B cell (primary cell): ENCODE measurements at regions not wholly inside any gene's neighbourhood (a gene's known extent, or its start where the extent isn't known, plus 50 kb on each side); places are given as distances from the start of the nearest gene placed in this dataset.

Source experiments
- ATAC-seq: fragments of 200-7000 bp; cut with Tn5 transposase; one replicate; pipeline ENCODE4 v1.10.0; 2021; ENCODE audit warnings: low read depth, mild to moderate bottlenecking, moderate number of reproducible peaks, moderate library complexity
- CTCF ChIA-PET: fragments of 350-600 bp; sonication (Branson Sonifier 250); formaldehyde crosslinking; loops from one replicate; lab custom pipeline; 2021; ENCODE audit warnings: antibody characterized with exemption, inconsistent platforms; lab: Charles Lee
- POLR2A ChIA-PET: fragments of 350-600 bp; sonication (Branson Sonifier 250); formaldehyde crosslinking; loops from one replicate; lab custom pipeline; 2021; ENCODE audit warnings: antibody characterized with exemption; lab: Charles Lee
- DNase-seq: peaks from one replicate; pipeline ENCODE4 v3.0.0; 2013
- H2AFZ ChIP-seq: 2 replicates; pipeline ENCODE4 v1.6.1; 2012; ENCODE audit warnings: mild to moderate bottlenecking, low read depth, low read length; ENCODE audit not compliant: insufficient read depth, poor library complexity, severe bottlenecking
- H3K27ac ChIP-seq, 2 donors: 1 replicate in 1 of 2; 2 replicates in 1 of 2; pipeline ENCODE4 v1.5.1; 2012 to 2013; ENCODE audit warnings: low read length in 2 of 2, mild to moderate bottlenecking in 2 of 2, moderate library complexity in 1 of 2
- H3K27me3 ChIP-seq, 4 experiments: fragments of 200-600 bp in 1 of 4; sonication (generic) in 1 of 4; replicated peaks in 1 of 4; 1 replicate in 2 of 4; 2 replicates in 2 of 4; pipeline versions ENCODE4 v1.6.1 to v1.7.0; 2013 to 2016; ENCODE audit warnings: low read length in 3 of 4, mild to moderate bottlenecking in 2 of 4, mixed read lengths in 1 of 4, moderate library complexity in 1 of 4; ENCODE audit not compliant: insufficient read depth in 4 of 4, control insufficient read depth in 3 of 4; ENCODE audit errors: control extremely low read depth in 1 of 4
- H3K36me3 ChIP-seq, 2 experiments: replicated peaks in 1 of 2; 1 replicate in 1 of 2; 2 replicates in 1 of 2; pipeline versions ENCODE4 v1.6.1 to v1.7.1; 2013; ENCODE audit warnings: low read length in 1 of 2; ENCODE audit not compliant: insufficient read depth in 2 of 2, control insufficient read depth in 1 of 2; ENCODE audit errors: control extremely low read depth in 1 of 2, extremely low read depth in 1 of 2
- H3K4me1 ChIP-seq, 2 donors: fragments of 200-600 bp in 1 of 2; sonication (generic) in 1 of 2; 1 replicate in 1 of 2; 2 replicates in 1 of 2; pipeline versions ENCODE4 v1.5.1 to v1.6.1; 2013 to 2017; ENCODE audit warnings: low read length in 2 of 2; ENCODE audit not compliant: control insufficient read depth in 2 of 2, insufficient read depth in 2 of 2
- H3K4me2 ChIP-seq: replicated peaks from 2 replicates; pipeline ENCODE3; 2012; ENCODE audit warnings: mild to moderate bottlenecking, low read depth, low read length; ENCODE audit not compliant: poor library complexity, severe bottlenecking
- H3K4me3 ChIP-seq, 5 experiments: fragments of 200-600 bp in 1 of 5; sonication (generic) in 1 of 5; 1 replicate in 3 of 5; 2 replicates in 2 of 5; pipeline versions ENCODE4 v1.5.1 to v1.7.0; 2011 to 2016; ENCODE audit warnings: low read length in 4 of 5, mild to moderate bottlenecking in 4 of 5, low read depth in 2 of 5, control low read depth in 1 of 5, moderate library complexity in 1 of 5; ENCODE audit not compliant: insufficient read depth in 1 of 5; ENCODE audit errors: control extremely low read depth in 1 of 5, extremely low read depth in 1 of 5
- H3K79me2 ChIP-seq: fragments of 200-600 bp; sonication (generic); one replicate; pipeline ENCODE4 v1.6.0; 2016; ENCODE audit warnings: low read length; ENCODE audit not compliant: control insufficient read depth, insufficient read depth
- H3K9ac ChIP-seq: fragments of 200-600 bp; sonication (generic); 2 replicates; pipeline ENCODE4 v1.6.1; 2017; ENCODE audit warnings: mild to moderate bottlenecking, low read length, moderate library complexity
- H3K9me3 ChIP-seq, 3 donors: one replicate each; pipeline versions ENCODE4 v1.6.1 to v1.7.1; 2013; ENCODE audit warnings: low read length in 2 of 3; ENCODE audit not compliant: control insufficient read depth in 2 of 3, insufficient read depth in 1 of 3; ENCODE audit errors: control extremely low read depth in 1 of 3
- H4K20me1 ChIP-seq: 2 replicates; pipeline ENCODE4 v1.6.0; 2012; ENCODE audit warnings: mild to moderate bottlenecking, low read length; ENCODE audit not compliant: insufficient read depth, control insufficient read depth, poor library complexity, severe bottlenecking
- H3K27ac Mint-ChIP-seq: one replicate; pipeline ENCODE4 v1.8.0; 2021; ENCODE audit warnings: mixed read lengths
- H3K27me3 Mint-ChIP-seq: one replicate; pipeline ENCODE4 v1.8.0; 2021; ENCODE audit warnings: mixed read lengths
- H3K4me1 Mint-ChIP-seq: one replicate; pipeline ENCODE4 v1.8.0; 2021; ENCODE audit warnings: mixed read lengths
- H3K4me3 Mint-ChIP-seq: one replicate; pipeline ENCODE4 v1.8.0; 2021; ENCODE audit warnings: mixed read lengths
- H3K9me3 Mint-ChIP-seq: one replicate; pipeline ENCODE4 v1.8.0; 2022; ENCODE audit warnings: mixed read lengths; ENCODE audit not compliant: insufficient read depth
- CTCF ChIP-seq: fragments of 200-600 bp; IDR thresholded peaks from one replicate; pipeline ENCODE4 v1.8.0; 2022; ENCODE audit warnings: antibody characterized with exemption, mild to moderate bottlenecking
- EZH2 ChIP-seq: IDR thresholded peaks from 2 replicates; pipeline ENCODE4 v1.6.1; 2012; ENCODE audit warnings: borderline replicate concordance, low read depth, mild to moderate bottlenecking, moderate library complexity, low read length; ENCODE audit not compliant: insufficient read depth, poor library complexity, severe bottlenecking
- WGBS: methylation state at CpG from one replicate; pipeline ENCODE4 v1.1.5; 2013; ENCODE audit warnings: missing lambda C conversion rate; ENCODE audit not compliant: insufficient coverage; 5-methylcytosine and 5-hydroxymethylcytosine counted together
- intact Hi-C: fragments of 100-400 bp; cut with micrococcal nuclease; formaldehyde crosslinking; loops from one replicate; pipeline ENCODE4 v1.10.0; 2022

GRCh38 chr3:64975147-64975546 is 287.3 kb upstream of the ADAMTS9 start:
- TF ChIP-seq EZH2 (no peak), CTCF (no peak)
- H3K4me3 Mint-ChIP-seq, result no peak overlapping the region
- CTCF ChIA-PET, result no interaction called here

GRCh38 chr3:64974401-64974800 is 286.6 kb upstream of the ADAMTS9 start:
- Mint-ChIP-seq H3K27ac (no peak overlapping the region), H3K9me3 (no peaks in the 10 kb centered on the region), H3K27me3 (no peaks in the 10 kb centered on the region), H3K4me3 (no peak overlapping the region), H3K4me1 (no peaks in the 10 kb centered on the region)
- Histone ChIP-seq H2AFZ (no peak overlapping the region), H3K27ac (no peak overlapping the region), H3K4me1 (no peaks in the 10 kb centered on the region), H3K4me2 (no peak overlapping the region), H3K79me2 (no peaks in the 10 kb centered on the region), H3K9ac (no peak overlapping the region), H3K27me3 (no peaks in the 10 kb centered on the region), H3K36me3 (no peaks in the 10 kb centered on the region), H4K20me1 (no peaks in the 10 kb centered on the region), H3K4me3 (no peak overlapping the region), H3K9me3 (no peaks in the 10 kb centered on the region)
- ATAC-seq (no peak), DNase-seq (no peak)
- 100% methylated on average over 1 of the region's 5 CpGs for WGBS
- POLR2A ChIA-PET, result no interaction called here
- TF ChIP-seq CTCF (no peak), EZH2 (no peak)
- CTCF ChIA-PET, result no interaction called here
- intact Hi-C loops, result no loop called here

More at GRCh38 chr3:64975147-64975546, 287.3 kb upstream of the ADAMTS9 start:
- WGBS, result no CpG with 5 or more reads among the region's 2 CpGs
- Histone ChIP-seq H3K27ac (no peak overlapping the region), H3K79me2 (no peaks in the 10 kb centered on the region), H3K9me3 (no peaks in the 10 kb centered on the region), H3K36me3 (no peaks in the 10 kb centered on the region), H4K20me1 (no peaks in the 10 kb centered on the region), H2AFZ (no peak overlapping the region), H3K4me1 (no peaks in the 10 kb centered on the region), H3K27me3 (no peaks in the 10 kb centered on the region), H3K4me3 (no peak overlapping the region), H3K9ac (no peak overlapping the region), H3K4me2 (no peak overlapping the region)
- DNase-seq, result no peak
- H3K4me1 Mint-ChIP-seq, result no peaks in the 10 kb centered on the region
- no peak for ATAC-seq
- intact Hi-C loops, result no loop called here
- no peak overlapping the region for H3K27ac Mint-ChIP-seq
- H3K9me3 Mint-ChIP-seq, result no peaks in the 10 kb centered on the region
- H3K27me3 Mint-ChIP-seq, result no peaks in the 10 kb centered on the region
- POLR2A ChIA-PET, result no interaction called here
